H1 (cell line): ENCODE measurements at regions not wholly inside any gene's neighbourhood (a gene's known extent, or its start where the extent isn't known, plus 50 kb on each side); places are given as distances from the start of the nearest gene placed in this dataset.

Experiments used
- CTCF ChIA-PET: fragments of 300-600 bp; sonication (Branson Sonifier 250); formaldehyde crosslinking; loops from one replicate; lab custom pipeline; 2021; ENCODE audit not compliant: partially characterized antibody; lab: Charles Lee
- POLR2A ChIA-PET: fragments of 300-600 bp; sonication (Branson Sonifier 250); formaldehyde crosslinking; loops from one replicate; lab custom pipeline; 2021; ENCODE audit warnings: inconsistent platforms; ENCODE audit not compliant: partially characterized antibody; lab: Charles Lee
- DNase-seq, 2 experiments: peaks; one replicate each; pipeline versions ENCODE4 v3.0.0 to v3.0.0-alpha.2; 2010 to 2022; ENCODE audit warnings: low spot score in 2 of 2, low read depth in 1 of 2, mixed read lengths in 1 of 2
- FAIRE-seq: peaks from 2 replicates; lab custom pipeline; 2011; peaks lifted over from hg19 to GRCh38; lab: Jason Lieb, UNC
- H2AFZ ChIP-seq: 2 replicates; pipeline ENCODE4 v1.8.1; 2012; ENCODE audit warnings: low read length, inconsistent platforms
- H2AK5ac ChIP-seq: 2 replicates; pipeline ENCODE4 v1.6.1; 2013; ENCODE audit warnings: low read depth, low read length
- H2BK120ac ChIP-seq: replicated peaks from 2 replicates; pipeline ENCODE3; 2013; ENCODE audit warnings: low read depth, low read length, inconsistent platforms
- H2BK12ac ChIP-seq: 2 replicates; pipeline ENCODE4 v1.6.1; 2013; ENCODE audit warnings: low read depth, low read length
- H2BK15ac ChIP-seq: 2 replicates; pipeline ENCODE4 v1.6.1; 2013; ENCODE audit warnings: low read length
- H2BK20ac ChIP-seq: 2 replicates; pipeline ENCODE4 v1.6.1; 2013; ENCODE audit warnings: low read length
- H2BK5ac ChIP-seq: 2 replicates; pipeline ENCODE4 v1.6.1; 2013; ENCODE audit warnings: low read depth, low read length
- H3K14ac ChIP-seq: 2 replicates; pipeline ENCODE4 v1.6.1; 2013; ENCODE audit warnings: inconsistent platforms; ENCODE audit not compliant: insufficient read length
- H3K18ac ChIP-seq: 2 replicates; pipeline ENCODE4 v1.6.1; 2013; ENCODE audit warnings: low read length; ENCODE audit errors: extremely low read depth
- H3K23ac ChIP-seq: 2 replicates; pipeline ENCODE4 v1.6.1; 2013; ENCODE audit warnings: inconsistent platforms; ENCODE audit not compliant: insufficient read length
- H3K23me2 ChIP-seq: 2 replicates; pipeline ENCODE4 v1.6.1; 2013; ENCODE audit warnings: low read depth, low read length
- H3K27ac ChIP-seq: 2 replicates; pipeline ENCODE4 v1.6.1; 2011; ENCODE audit warnings: low read depth, low read length, inconsistent platforms
- H3K27me3 ChIP-seq, 4 experiments: replicated peaks in 1 of 4; 1 replicate in 1 of 4; 2 replicates in 3 of 4; pipeline versions ENCODE4 v1.6.1 to v1.8.1; 2011 to 2013; ENCODE audit warnings: low read length in 3 of 4, mild to moderate bottlenecking in 3 of 4, inconsistent platforms in 2 of 4, mixed read lengths in 2 of 4, moderate library complexity in 1 of 4; ENCODE audit not compliant: control insufficient read depth in 3 of 4, insufficient read depth in 3 of 4; ENCODE audit errors: extremely low read depth in 1 of 4
- H3K36me3 ChIP-seq, 4 experiments: 2 replicates each; pipeline versions ENCODE4 v1.6.1 to v1.8.1; 2011 to 2013; ENCODE audit warnings: mild to moderate bottlenecking in 4 of 4, low read length in 3 of 4, moderate library complexity in 2 of 4, control low read depth in 1 of 4, inconsistent platforms in 1 of 4; ENCODE audit not compliant: insufficient read depth in 4 of 4, control insufficient read depth in 2 of 4
- H3K4ac ChIP-seq: replicated peaks from 2 replicates; pipeline ENCODE3; 2013; ENCODE audit warnings: low read length, low read depth, mixed read lengths, inconsistent platforms; ENCODE audit not compliant: insufficient read length
- H3K4me1 ChIP-seq, 4 experiments: replicated peaks in 1 of 4; 1 replicate in 1 of 4; 2 replicates in 3 of 4; pipeline versions ENCODE4 v1.6.1 to v1.8.1; 2011 to 2013; ENCODE audit warnings: low read length in 3 of 4, inconsistent platforms in 2 of 4, mixed read lengths in 1 of 4; ENCODE audit not compliant: insufficient read depth in 4 of 4, control insufficient read depth in 3 of 4
- H3K4me2 ChIP-seq, 2 experiments: 2 replicates each; pipeline versions ENCODE4 v1.6.1 to v1.8.1; 2011 to 2013; ENCODE audit warnings: low read depth in 2 of 2, low read length in 2 of 2, control low read depth in 1 of 2, inconsistent platforms in 1 of 2, mild to moderate bottlenecking in 1 of 2; ENCODE audit not compliant: insufficient read depth in 1 of 2
- H3K4me3 ChIP-seq, 4 experiments: fragments of 200-600, 300-600 bp in 1 of 4; sonication (generic), shearing (Covaris generic), sonication (Bioruptor Twin) in 1 of 4; 2 replicates each; pipeline versions ENCODE4 v1.5.1 to v1.8.1; 2011 to 2016; ENCODE audit warnings: low read length in 4 of 4, low read depth in 3 of 4, control low read depth in 2 of 4, inconsistent platforms in 2 of 4, mild to moderate bottlenecking in 2 of 4, mixed read lengths in 1 of 4, moderate library complexity in 1 of 4; ENCODE audit not compliant: insufficient read depth in 2 of 4; ENCODE audit errors: extremely low read depth in 1 of 4
- H3K56ac ChIP-seq: replicated peaks from 2 replicates; pipeline ENCODE3; 2013; ENCODE audit warnings: low read depth, mild to moderate bottlenecking, mixed read lengths, low read length, inconsistent platforms; ENCODE audit not compliant: insufficient read length
- H3K79me1 ChIP-seq: 2 replicates; pipeline ENCODE4 v1.6.1; 2013; ENCODE audit warnings: low read depth, low read length, control low read depth
- H3K79me2 ChIP-seq, 2 experiments: 2 replicates each; pipeline versions ENCODE4 v1.6.1 to v1.8.1; 2012 to 2013; ENCODE audit warnings: low read length in 2 of 2, mild to moderate bottlenecking in 2 of 2, inconsistent platforms in 1 of 2; ENCODE audit not compliant: insufficient read depth in 2 of 2, control insufficient read depth in 1 of 2
- H3K9ac ChIP-seq, 4 experiments: replicated peaks in 1 of 4; 1 replicate in 1 of 4; 2 replicates in 3 of 4; pipeline versions ENCODE4 v1.6.1 to v1.8.1; 2011 to 2013; ENCODE audit warnings: low read depth in 3 of 4, low read length in 3 of 4, control low read depth in 2 of 4, mild to moderate bottlenecking in 2 of 4, moderate library complexity in 2 of 4, inconsistent platforms in 1 of 4; ENCODE audit errors: extremely low read depth in 1 of 4
- H3K9me3 ChIP-seq, 2 experiments: 2 replicates each; pipeline versions ENCODE4 v1.6.1 to v1.8.1; 2012 to 2013; ENCODE audit warnings: mild to moderate bottlenecking in 2 of 2, moderate library complexity in 2 of 2, control low read depth in 1 of 2, inconsistent platforms in 1 of 2, low read depth in 1 of 2, low read length in 1 of 2, mixed read lengths in 1 of 2; ENCODE audit not compliant: insufficient read depth in 2 of 2
- H4K20me1 ChIP-seq, 2 experiments: replicated peaks in 1 of 2; 2 replicates each; pipeline versions ENCODE3 to v1.8.1; 2011 to 2013; ENCODE audit warnings: inconsistent platforms in 2 of 2, low read length in 2 of 2, mild to moderate bottlenecking in 1 of 2; ENCODE audit not compliant: insufficient read depth in 2 of 2, control insufficient read depth in 1 of 2
- H4K5ac ChIP-seq: 2 replicates; pipeline ENCODE4 v1.6.1; 2013; ENCODE audit warnings: low read length, low read depth, mixed read lengths, inconsistent platforms; ENCODE audit not compliant: insufficient read length
- H4K8ac ChIP-seq: 2 replicates; pipeline ENCODE4 v1.8.0; 2013; ENCODE audit warnings: mild to moderate bottlenecking, moderate library complexity, low read length, inconsistent platforms; ENCODE audit not compliant: insufficient read depth; ENCODE audit errors: extremely low read depth
- H4K91ac ChIP-seq: replicated peaks from 2 replicates; pipeline ENCODE3; 2013; ENCODE audit warnings: low read length, mixed read lengths, inconsistent platforms; ENCODE audit not compliant: insufficient read length
- CHD1 ChIP-seq: IDR thresholded peaks from 2 replicates; pipeline ENCODE4 v1.6.1; 2012; ENCODE audit warnings: low read depth, low read length, improper control_type of control experiment
- MAFK ChIP-seq: IDR thresholded peaks from 2 replicates; pipeline ENCODE4 v1.6.1; 2012; ENCODE audit warnings: low read depth, mild to moderate bottlenecking, improper control_type of control experiment, low read length
- NRF1 ChIP-seq: IDR thresholded peaks from 2 replicates; pipeline ENCODE4 v1.6.1; 2011; ENCODE audit warnings: mild to moderate bottlenecking, low read depth, low read length, improper control_type of control experiment
- RBBP5 ChIP-seq: IDR thresholded peaks from 2 replicates; pipeline ENCODE4 v1.7.1; 2012; ENCODE audit warnings: low read depth, mild to moderate bottlenecking, inconsistent platforms, low read length, moderate library complexity, borderline replicate concordance
- SIN3A ChIP-seq, 2 experiments: IDR thresholded peaks in 1 of 2; conservative IDR thresholded peaks in 1 of 2; 2 replicates each; pipeline ENCODE4 v1.6.1; 2011 to 2012; ENCODE audit warnings: low read length in 2 of 2, improper control_type of control experiment in 1 of 2, low read depth in 1 of 2, mild to moderate bottlenecking in 1 of 2
- SP1 ChIP-seq: IDR thresholded peaks from 2 replicates; pipeline ENCODE4 v1.6.1; 2011; ENCODE audit warnings: low read depth, low read length
- TCF12 ChIP-seq: IDR thresholded peaks from 2 replicates; pipeline ENCODE4 v1.6.1; 2011; ENCODE audit warnings: low read depth, mild to moderate bottlenecking, low read length
- whole genome bisulfite sequencing, 2 experiments: shearing (Covaris generic) in 1 of 2; methylation state at CpG; one replicate each; pipeline versions ENCODE4 v1.1.6 to v1.1.7; 2013 to 2015; ENCODE audit warnings: low lambda C conversion rate in 2 of 2, mixed read lengths in 2 of 2, inconsistent platforms in 1 of 2, low coverage in 1 of 2, missing lambda C conversion rate in 1 of 2; ENCODE audit not compliant: insufficient replicate concordance in 2 of 2, insufficient coverage in 1 of 2, insufficient read length in 1 of 2; ENCODE audit errors: extremely low coverage in 1 of 2, missing lambda C conversion rate in 1 of 2; 5-methylcytosine and 5-hydroxymethylcytosine counted together
- TF ChIP-seq, protein P1 (sequence below): IDR thresholded peaks from 2 replicates; pipeline ENCODE4 v1.6.1; 2012; ENCODE audit warnings: inconsistent platforms

DNA sequence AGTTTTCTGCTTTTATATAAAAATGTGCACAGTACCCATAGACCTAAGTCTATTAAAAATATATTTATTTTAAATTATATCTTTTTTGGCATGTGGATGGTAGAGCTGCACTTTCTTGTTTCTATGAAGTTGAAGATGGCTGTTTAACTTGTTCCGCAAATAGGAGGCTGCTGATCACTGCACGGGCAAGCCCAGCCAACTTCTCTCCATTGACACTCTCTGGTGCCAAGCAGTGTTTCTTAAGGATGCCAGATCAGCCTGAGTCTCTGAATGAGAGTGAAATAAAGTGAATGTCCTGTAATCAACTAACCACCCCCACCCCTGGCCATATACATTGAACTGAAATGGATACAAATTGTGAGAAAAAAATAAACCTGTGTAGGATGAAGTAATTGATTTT lies 202.9 kb upstream of the KLHL1 start:
- Histone ChIP-seq H3K27ac (no peak overlapping the region), H3K23me2 (no peaks in the 10 kb centered on the region), H4K8ac (no peak overlapping the region), H3K4me3 (no peak overlapping the region), H3K23ac (no peak overlapping the region), H2AK5ac (no peak overlapping the region), H2AFZ (no peak overlapping the region), H4K20me1 (no peaks in the 10 kb centered on the region), H3K79me2 (no peaks in the 10 kb centered on the region), H4K5ac (no peak overlapping the region), H3K79me1 (no peaks in the 10 kb centered on the region), H3K56ac (no peak overlapping the region), H4K91ac (no peak overlapping the region), H2BK12ac (no peak overlapping the region), H3K9me3 (no peaks in the 10 kb centered on the region), H2BK120ac (no peak overlapping the region), H2BK15ac (no peak overlapping the region), H3K36me3 (no peaks in the 10 kb centered on the region), H3K4ac (no peak overlapping the region), H2BK5ac (no peak overlapping the region), H2BK20ac (no peak overlapping the region), H3K4me1 (no peaks in the 10 kb centered on the region), H3K27me3 (no peaks in the 10 kb centered on the region), H3K18ac (no peak overlapping the region), H3K9ac (no peak overlapping the region), H3K4me2 (no peak overlapping the region), H3K14ac (no peak overlapping the region)
- POLR2A ChIA-PET: no interaction called here
- 87% methylated on average over 2 of the region's 2 CpGs; no CpG with 5 or more reads in 1 of the 2 experiments for WGBS, 2 experiments
- DNase-seq: no peak
- TF ChIP-seq, protein P1, sequence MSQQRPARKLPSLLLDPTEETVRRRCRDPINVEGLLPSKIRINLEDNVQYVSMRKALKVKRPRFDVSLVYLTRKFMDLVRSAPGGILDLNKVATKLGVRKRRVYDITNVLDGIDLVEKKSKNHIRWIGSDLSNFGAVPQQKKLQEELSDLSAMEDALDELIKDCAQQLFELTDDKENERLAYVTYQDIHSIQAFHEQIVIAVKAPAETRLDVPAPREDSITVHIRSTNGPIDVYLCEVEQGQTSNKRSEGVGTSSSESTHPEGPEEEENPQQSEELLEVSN: no peak
- TF ChIP-seq MAFK (no peak), NRF1 (no peak), TCF12 (no peak), CHD1 (no peak), SP1 (no peak), RBBP5 (no peak), SIN3A (conservative IDR thresholded peaks at IDR 0.05 in 1 of 2, IDR thresholded peaks at IDR 0.05 in 1 of 2; ENCODE audit: low read depth in 1 of 2, low read length in 2 of 2) (no peak)
- CTCF ChIA-PET: interaction anchor here (0.7 to 2.0 kb wide), 5 partner anchors 11 to 746 kb away, joined by 3 to 9 read pairs (median 5); no protein-coding TSS in a partner anchor
- FAIRE-seq: no peak
